K562 (cell line): ENCODE measurements at regions not wholly inside any gene's neighbourhood (a gene's known extent, or its start where the extent isn't known, plus 50 kb on each side); places are given as distances from the start of the nearest gene placed in this dataset.

Source experiments
- ATAC-seq: fragments of 200-7000 bp; cut with Tn5 transposase; 3 replicates; pipeline ENCODE4 v1.9.1; 2020; ENCODE audit warnings: moderate library complexity
- BruUV-seq: library from RNA; stranded (reverse); fragments of 400-500 nt; replicated peaks from 2 replicates; lab custom pipeline; 2021; lab: Mats Ljungman, UMichigan
- CTCF ChIA-PET: fragments of 300-600 bp; formaldehyde crosslinking; extraction: SDS; loops from one replicate; lab custom pipeline; 2021; ENCODE audit warnings: low intra/inter-chr PET ratio; lab: Yijun Ruan, JAX
- POLR2A ChIA-PET: fragments of 300-600, 350-650 bp; sonication (Branson Sonifier 250); formaldehyde crosslinking; extraction: SDS; loops from one replicate; lab custom pipeline; 2021; ENCODE audit warnings: antibody characterized with exemption, inconsistent platforms; lab: Yijun Ruan, JAX
- DNase-seq, 4 experiments: peaks; one replicate each; pipeline versions ENCODE4 v3.0.0 to v3.0.0-alpha.2; 2011 to 2018; ENCODE audit warnings: low spot score in 3 of 4, mixed read lengths in 3 of 4; ENCODE audit errors: extremely low read depth in 1 of 4
- FAIRE-seq: peaks from 2 replicates; lab custom pipeline; 2011; peaks lifted over from hg19 to GRCh38; lab: Jason Lieb, UNC
- H2AFZ ChIP-seq: 2 replicates; pipeline ENCODE4 v1.6.0; 2011; ENCODE audit warnings: low read depth, low read length, control low read depth, inconsistent platforms
- H3K27ac ChIP-seq: fragments of 200-600 bp; 3 replicates; pipeline ENCODE4 v1.8.0; 2011; ENCODE audit warnings: low read depth, mild to moderate bottlenecking, control low read depth, inconsistent platforms, low read length, moderate library complexity, mixed read lengths; ENCODE audit errors: extremely low read depth
- H3K27me3 ChIP-seq, 2 experiments: fragments of 300-600 bp in 1 of 2; 2 replicates in 1 of 2; 3 replicates in 1 of 2; pipeline versions ENCODE4 v1.6.0 to v1.8.0; 2011; ENCODE audit warnings: inconsistent platforms in 2 of 2, low read length in 2 of 2, mild to moderate bottlenecking in 1 of 2, mixed read lengths in 1 of 2, moderate library complexity in 1 of 2; ENCODE audit not compliant: control insufficient read depth in 2 of 2, insufficient read depth in 2 of 2
- H3K36me3 ChIP-seq: fragments of 300-600 bp; 3 replicates; pipeline ENCODE4 v1.8.0; 2011; ENCODE audit warnings: mild to moderate bottlenecking, low read length, inconsistent platforms; ENCODE audit not compliant: control insufficient read depth, insufficient read depth
- H3K4me1 ChIP-seq, 2 experiments: fragments of 200-600 bp in 1 of 2; replicated peaks in 1 of 2; 2 replicates in 1 of 2; 3 replicates in 1 of 2; pipeline versions ENCODE4 v1.5.1 to v1.8.0; 2011; ENCODE audit warnings: inconsistent platforms in 2 of 2, low read length in 2 of 2, mild to moderate bottlenecking in 1 of 2, mixed read lengths in 1 of 2, moderate library complexity in 1 of 2; ENCODE audit not compliant: control insufficient read depth in 2 of 2, insufficient read depth in 2 of 2
- H3K4me2 ChIP-seq: 2 replicates; pipeline ENCODE4 v1.6.1; 2011; ENCODE audit warnings: low read length, control low read depth, inconsistent platforms, mixed read lengths; ENCODE audit not compliant: insufficient read depth
- H3K4me3 ChIP-seq: fragments of 200-600 bp; sonication (generic), shearing (Covaris generic); 2 replicates; pipeline ENCODE4 v1.5.1; 2016; ENCODE audit warnings: control low read depth, inconsistent platforms
- H3K79me2 ChIP-seq: fragments of 200-600 bp; 3 replicates; pipeline ENCODE4 v1.8.0; 2011; ENCODE audit warnings: low read length, inconsistent platforms; ENCODE audit not compliant: control insufficient read depth, insufficient read depth
- H3K9ac ChIP-seq, 2 experiments: 2 replicates each; pipeline versions ENCODE4 v1.6.0 to v1.6.1; 2011; ENCODE audit warnings: low read depth in 2 of 2, low read length in 2 of 2, control low read depth in 1 of 2, inconsistent platforms in 1 of 2, mild to moderate bottlenecking in 1 of 2, mixed read lengths in 1 of 2; ENCODE audit not compliant: insufficient read depth in 1 of 2
- H3K9me1 ChIP-seq: one replicate; pipeline ENCODE4 v1.6.0; 2011; ENCODE audit warnings: inconsistent platforms, mild to moderate bottlenecking, low read length, moderate library complexity; ENCODE audit not compliant: control insufficient read depth, insufficient read depth
- H3K9me3 ChIP-seq: replicated peaks from 2 replicates; pipeline ENCODE4 v1.5.1; 2011; ENCODE audit warnings: low read depth, low read length, inconsistent platforms; ENCODE audit not compliant: control insufficient read depth, insufficient read depth
- H4K20me1 ChIP-seq: replicated peaks from 2 replicates; pipeline ENCODE4 v1.6.1; 2011; ENCODE audit warnings: low read length, inconsistent platforms, mixed read lengths; ENCODE audit not compliant: control insufficient read depth, insufficient read depth
- CXXC5 ChIP-seq: fragments of 250-450 bp; sonication (Bioruptor Pico); IDR thresholded peaks from 2 replicates; pipeline ENCODE4 v1.8.0; 2022; ENCODE audit warnings: inconsistent platforms, mild to moderate bottlenecking, moderate library complexity
- POLR2AphosphoS2 ChIP-seq: IDR thresholded peaks from 2 replicates; pipeline ENCODE4 v1.6.1; 2012; ENCODE audit warnings: low read length, improper control_type of control experiment
- TARDBP ChIP-seq: fragments of 450-650 bp; IDR thresholded peaks from 2 replicates; pipeline ENCODE4 v1.6.1; 2016
- TCF15 ChIP-seq: fragments of 250-450 bp; sonication (Bioruptor Pico); IDR thresholded peaks from 2 replicates; pipeline ENCODE4 v1.8.0; 2022; ENCODE audit warnings: moderate library complexity, mild to moderate bottlenecking, inconsistent platforms
- TCF7L2 ChIP-seq: fragments of 150-350 bp; IDR thresholded peaks from 2 replicates; pipeline ENCODE4 v1.6.1; 2016; ENCODE audit warnings: low read depth, mild to moderate bottlenecking, low read length, moderate library complexity
- ZBTB5 ChIP-seq: fragments of 450-650 bp; IDR thresholded peaks from 2 replicates; pipeline ENCODE4 v1.6.1; 2017; ENCODE audit warnings: antibody characterized with exemption
- ZNF133 ChIP-seq: fragments of 250-450 bp; sonication (Bioruptor Pico); IDR thresholded peaks from 2 replicates; pipeline ENCODE4 v1.4.0; 2020; ENCODE audit warnings: mild to moderate bottlenecking
- ZNF143 ChIP-seq: sonication (generic); formaldehyde crosslinking; IDR thresholded peaks from 2 replicates; pipeline ENCODE4 v1.9.0; 2022; ENCODE audit warnings: mild to moderate bottlenecking, missing genetic modification reagents
- ZNF512 ChIP-seq: IDR thresholded peaks from 2 replicates; pipeline ENCODE4 v1.6.1; 2016; ENCODE audit warnings: missing genetic modification characterization, missing compliant biosample characterization
- ZNF518B ChIP-seq: fragments of 250-450 bp; sonication (Bioruptor Pico); IDR thresholded peaks from 2 replicates; pipeline ENCODE4 v1.5.0; 2021; ENCODE audit warnings: mild to moderate bottlenecking, moderate library complexity
- WGBS: fragments of 100-300 bp; shearing (Covaris generic); methylation state at CpG from one replicate; pipeline ENCODE4 v1.1.6; 2016; ENCODE audit warnings: low coverage, mixed read lengths; ENCODE audit not compliant: insufficient coverage; ENCODE audit errors: missing lambda C conversion rate; 5-methylcytosine and 5-hydroxymethylcytosine counted together
- in situ Hi-C: fragments of 300-500 bp; cut with MboI; formaldehyde crosslinking; loops from 4 replicates; pipeline ENCODE4 v1.15.0; 2018; ENCODE audit warnings: inconsistent platforms, mixed read lengths
- intact Hi-C: fragments of 100-400 bp; cut with micrococcal nuclease; formaldehyde crosslinking; loops from 2 replicates; pipeline ENCODE4 v1.14.2; 2022

- Histone ChIP-seq H3K36me3 (no peaks in the 10 kb centered on the region), H4K20me1 (no peaks in the 10 kb centered on the region), H3K27ac (no peak overlapping the region), H3K27me3 (no peaks in the 10 kb centered on the region), H3K4me2 (no peak overlapping the region), H3K9me1 (no peaks in the 10 kb centered on the region), H3K9ac (no peak overlapping the region), H3K4me1 (no peaks in the 10 kb centered on the region), H3K4me3 (no peak overlapping the region), H3K79me2 (no peaks in the 10 kb centered on the region), H3K9me3 (no peaks in the 10 kb centered on the region), H2AFZ (no peak overlapping the region)
- WGBS, result 0% methylated on average over 4 of the region's 4 CpGs
- FAIRE-seq (no peak), ATAC-seq (no peak), DNase-seq (no peak)
- no TSS peak for BruUV-seq
- in situ Hi-C loops (no loop called here), intact Hi-C loops (no loop called here)
- CTCF ChIA-PET, result no interaction called here
- POLR2A ChIA-PET, result no interaction called here
- TF ChIP-seq TARDBP (no peak), POLR2AphosphoS2 (no peak), ZBTB5 (no peak), CXXC5 (CRISPR knock-in tag) (no peak), ZNF512 (tag) (no peak), TCF15 (CRISPR knock-in tag) (no peak), TCF7L2 (no peak), ZNF143 (CRISPR knock-in tag) (no peak), ZNF133 (CRISPR knock-in tag) (no peak), ZNF518B (no peak)
These were observed 491.3 kb downstream of the MAFB start for GRCh38 chr20:40197691-40198090.
